GM21786 (cell line): ENCODE measurements at regions not wholly inside any gene's neighbourhood (a gene's known extent, or its start where the extent isn't known, plus 50 kb on each side); places are given as distances from the start of the nearest gene placed in this dataset.

Source experiments
- ATAC-seq: cut with Tn5 transposase; IDR thresholded peaks from one replicate; pipeline ENCODE4 v1.9.1; 2021; ENCODE audit not compliant: unreplicated experiment

GRCh38 chr2:162972383-162972782 lies 133.8 kb upstream of the KCNH7 start:
- no peak for ATAC-seq

- ATAC-seq, result no peak
Observed at GRCh38 chr2:162968306-162968705, 129.7 kb upstream of the KCNH7 start.

- no peak for ATAC-seq
Observed at GRCh38 chr2:162967811-162968210, 129.2 kb upstream of the KCNH7 start.

- ATAC-seq, result no peak
Observed at GRCh38 chr2:162967147-162967546, 128.6 kb upstream of the KCNH7 start.

GRCh38 chr2:162965191-162965590 lies 126.6 kb upstream of the KCNH7 start:
- no peak for ATAC-seq

GRCh38 chr2:162964513-162964912 lies 125.9 kb upstream of the KCNH7 start:
- ATAC-seq, result no peak

- ATAC-seq, result no peak
Observed at GRCh38 chr2:162963156-162963555, 124.6 kb upstream of the KCNH7 start.

GRCh38 chr2:162945785-162946184 lies 107.2 kb upstream of the KCNH7 start:
- no peak for ATAC-seq

GRCh38 chr2:162938387-162938786 lies 99.8 kb upstream of the KCNH7 start:
- ATAC-seq, result no peak

- no peak for ATAC-seq
Observed at GRCh38 chr2:162934191-162934590, 95.6 kb upstream of the KCNH7 start.

- no peak for ATAC-seq
Observed at GRCh38 chr2:162932416-162932815, 93.8 kb upstream of the KCNH7 start.

GRCh38 chr2:162929571-162929970 lies 91.0 kb upstream of the KCNH7 start:
- no peak for ATAC-seq

GRCh38 chr2:162928356-162928755 lies 89.8 kb upstream of the KCNH7 start:
- no peak for ATAC-seq

- ATAC-seq, result no peak
Observed at GRCh38 chr2:162926907-162927306, 88.3 kb upstream of the KCNH7 start.

- ATAC-seq, result no peak
Observed at GRCh38 chr2:162926501-162926900, 87.9 kb upstream of the KCNH7 start.

GRCh38 chr2:162925595-162925994 lies 87.0 kb upstream of the KCNH7 start:
- peak; percentile 53 for ATAC-seq

GRCh38 chr2:162919111-162919510 lies 80.5 kb upstream of the KCNH7 start:
- no peak for ATAC-seq

GRCh38 chr2:162917626-162918025 lies 79.1 kb upstream of the KCNH7 start:
- no peak for ATAC-seq

GRCh38 chr2:162916286-162916801 lies 77.8 kb upstream of the KCNH7 start:
- no peak for ATAC-seq

GRCh38 chr2:162915858-162916257 lies 77.3 kb upstream of the KCNH7 start:
- ATAC-seq, result no peak

- no peak for ATAC-seq
Observed at GRCh38 chr2:162914161-162914560, 75.6 kb upstream of the KCNH7 start.

- no peak for ATAC-seq
Observed at GRCh38 chr2:162912787-162913186, 74.2 kb upstream of the KCNH7 start.

GRCh38 chr2:162908567-162908966 lies 70.0 kb upstream of the KCNH7 start:
- ATAC-seq, result no peak
